ENCODE measurements at regions not wholly inside any gene's neighbourhood (a gene's known extent, or its start where the extent isn't known, plus 50 kb on each side); places are given as distances from the start of the nearest gene placed in this dataset.

DNA sequence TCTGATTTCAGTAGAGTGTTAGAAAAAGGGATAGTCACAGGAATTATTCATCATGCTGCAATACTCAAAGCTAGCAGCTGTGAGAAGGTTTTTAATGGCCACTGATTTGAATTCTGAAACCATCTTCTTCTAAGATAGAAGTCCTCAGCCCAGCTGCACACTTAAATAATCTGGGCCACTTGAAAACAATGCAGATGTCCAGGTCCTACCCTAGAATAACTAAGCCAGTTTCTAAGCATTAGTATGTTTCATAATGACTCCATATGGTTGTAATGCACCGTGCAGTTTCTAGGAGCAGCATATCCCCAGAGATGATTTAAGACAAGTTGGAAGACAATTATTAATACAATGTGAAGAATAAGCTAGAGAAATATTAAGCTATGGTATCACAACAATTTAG lies 159.9 kb upstream of the FBXL17 start:
- TF ChIP-seq POLR2AphosphoS5 (IDR thresholded peaks at IDR 0.05; ENCODE audit: low read length) (no peak), CHD4 (IDR thresholded peaks at IDR 0.05) (no peak), CBX3 (IDR thresholded peaks at IDR 0.05; ENCODE audit: borderline replicate concordance, low read depth) (no peak)

All from GM12878 (cell line).